Natural killer cell (primary cell): ENCODE measurements at regions not wholly inside any gene's neighbourhood (a gene's known extent, or its start where the extent isn't known, plus 50 kb on each side); places are given as distances from the start of the nearest gene placed in this dataset.

ENCODE experiments used
- ATAC-seq, 3 donors: fragments of 150-1000 bp in 2 of 3; fragments of 200-7000 bp in 1 of 3; cut with Tn5 transposase; 1 replicate in 1 of 3; 2 replicates in 2 of 3; pipeline ENCODE4 v1.10.0; 2021; ENCODE audit warnings: mild to moderate bottlenecking in 2 of 3, moderate library complexity in 2 of 3
- DNase-seq, 2 donors: peaks; one replicate each; pipeline versions ENCODE4 v3.0.0 to v3.0.0-alpha.2; 2013 to 2021; ENCODE audit warnings: mixed read lengths in 1 of 2
- H3K27ac ChIP-seq: one replicate; pipeline ENCODE4 v1.5.1; 2013; ENCODE audit warnings: mild to moderate bottlenecking, low read length
- H3K27me3 ChIP-seq: one replicate; pipeline ENCODE4 v1.6.1; 2013; ENCODE audit warnings: low read length; ENCODE audit not compliant: control insufficient read depth, insufficient read depth
- H3K36me3 ChIP-seq: one replicate; pipeline ENCODE4 v1.6.1; 2013; ENCODE audit warnings: low read length; ENCODE audit not compliant: control insufficient read depth, insufficient read depth
- H3K4me1 ChIP-seq: one replicate; pipeline ENCODE4 v1.6.1; 2013; ENCODE audit warnings: low read length; ENCODE audit not compliant: control insufficient read depth, insufficient read depth
- H3K4me3 ChIP-seq: one replicate; pipeline ENCODE4 v1.5.1; 2013; ENCODE audit warnings: low read length
- H3K9me3 ChIP-seq: one replicate; pipeline ENCODE4 v1.6.1; 2013; ENCODE audit warnings: low read length; ENCODE audit not compliant: control insufficient read depth, insufficient read depth
- H3K27ac Mint-ChIP-seq, 2 donors: one replicate each; pipeline ENCODE4 v1.8.0; 2022; ENCODE audit warnings: mild to moderate bottlenecking in 2 of 2, mixed read lengths in 2 of 2, moderate library complexity in 1 of 2
- H3K27me3 Mint-ChIP-seq, 2 donors: one replicate each; pipeline ENCODE4 v1.8.0; 2022; ENCODE audit warnings: low read depth in 2 of 2, mixed read lengths in 2 of 2
- H3K36me3 Mint-ChIP-seq: one replicate; pipeline ENCODE4 v1.8.0; 2022; ENCODE audit warnings: mixed read lengths
- H3K4me1 Mint-ChIP-seq, 2 donors: one replicate each; pipeline ENCODE4 v1.8.0; 2022; ENCODE audit warnings: mixed read lengths in 2 of 2
- H3K4me3 Mint-ChIP-seq: one replicate; pipeline ENCODE4 v1.8.0; 2022; ENCODE audit warnings: mild to moderate bottlenecking, moderate library complexity, mixed read lengths
- H3K9me3 Mint-ChIP-seq, 2 donors: one replicate each; pipeline ENCODE4 v1.8.0; 2022; ENCODE audit warnings: mixed read lengths in 2 of 2
- CTCF ChIP-seq: fragments of 200-600 bp; IDR thresholded peaks from one replicate; pipeline ENCODE4 v1.8.0; 2022; ENCODE audit warnings: antibody characterized with exemption
- WGBS: methylation state at CpG from one replicate; pipeline ENCODE4 v1.1.7; 2013; ENCODE audit warnings: missing lambda C conversion rate; ENCODE audit not compliant: insufficient coverage; 5-methylcytosine and 5-hydroxymethylcytosine counted together
- intact Hi-C: fragments of 100-400 bp; cut with micrococcal nuclease; formaldehyde crosslinking; loops from one replicate; pipeline ENCODE4 v1.14.2; 2022

- Mint-ChIP-seq H3K4me1 (peaks cover 23 to 38% of the 10 kb centered on the region in 2 donors), H3K36me3 (no peaks in the 10 kb centered on the region), H3K27me3 (peaks cover 8% of the 10 kb centered on the region in 2 donors), H3K4me3 (no peak overlapping the region), H3K27ac (no peak overlapping the region), H3K9me3 (no peaks in the 10 kb centered on the region)
- Histone ChIP-seq H3K27me3 (no peaks in the 10 kb centered on the region), H3K36me3 (no peaks in the 10 kb centered on the region), H3K27ac (no peak overlapping the region), H3K9me3 (no peaks in the 10 kb centered on the region), H3K4me1 (peaks cover 8% of the 10 kb centered on the region), H3K4me3 (no peak overlapping the region)
- WGBS = 50% methylated on average over 2 of the region's 2 CpGs
- intact Hi-C loops = no loop called here
- DNase-seq (no peak), ATAC-seq (no peak)
- TF ChIP-seq CTCF = no peak
Measured at GRCh38 chr1:58931024-58931423, 147.2 kb upstream of the JUN start.

GRCh38 chr1:58931756-58932155, 147.9 kb upstream of the JUN start:
- Histone ChIP-seq H3K27ac (no peak overlapping the region), H3K4me1 (peaks cover 8% of the 10 kb centered on the region), H3K27me3 (no peaks in the 10 kb centered on the region), H3K36me3 (no peaks in the 10 kb centered on the region), H3K4me3 (no peak overlapping the region), H3K9me3 (no peaks in the 10 kb centered on the region)
- Mint-ChIP-seq H3K4me1 (peaks cover 23 to 38% of the 10 kb centered on the region in 2 donors), H3K9me3 (no peaks in the 10 kb centered on the region), H3K36me3 (no peaks in the 10 kb centered on the region), H3K4me3 (no peak overlapping the region), H3K27me3 (peaks cover 8% of the 10 kb centered on the region in 2 donors), H3K27ac (peak overlapping the region in 1 of 2 donors; percentile 13)
- DNase-seq (no peak), ATAC-seq (no peak)
- intact Hi-C loops = no loop called here
- no peak for TF ChIP-seq CTCF
- WGBS = 95% methylated on average over 6 of the region's 6 CpGs

GRCh38 chr1:58932859-58933598, 149.2 kb upstream of the JUN start:
- Mint-ChIP-seq H3K4me3 (no peak overlapping the region), H3K27me3 (peaks cover 8% of the 10 kb centered on the region in 2 donors), H3K4me1 (peaks cover 28 to 44% of the 10 kb centered on the region in 2 donors), H3K9me3 (no peaks in the 10 kb centered on the region), H3K27ac (peak overlapping the region in 1 of 2 donors; percentile 13), H3K36me3 (no peaks in the 10 kb centered on the region)
- no peaks in the 10 kb centered on the region for H3K27me3 ChIP-seq
- peaks cover 8% of the 10 kb centered on the region for H3K4me1 ChIP-seq
- no peaks in the 10 kb centered on the region for H3K9me3 ChIP-seq
- peak; percentile 38 to 52 (median 46) for ATAC-seq
- H3K36me3 ChIP-seq = no peaks in the 10 kb centered on the region
- 29% methylated on average over 3 of the region's 4 CpGs for WGBS
- DNase-seq = peak in 1 of 2 donors; percentile 37
- H3K4me3 ChIP-seq = no peak overlapping the region
- no peak for TF ChIP-seq CTCF
- no peak overlapping the region for H3K27ac ChIP-seq
- intact Hi-C loops = no loop called here

GRCh38 chr1:58933599-58933926, 149.7 kb upstream of the JUN start:
- 100% methylated on average over 2 of the region's 2 CpGs for WGBS
- Mint-ChIP-seq H3K36me3 (no peaks in the 10 kb centered on the region), H3K27me3 (peaks cover 4 to 6% of the 10 kb centered on the region in 2 donors), H3K4me1 (peaks cover 28 to 42% of the 10 kb centered on the region in 2 donors), H3K4me3 (no peak overlapping the region), H3K27ac (no peak overlapping the region), H3K9me3 (no peaks in the 10 kb centered on the region)
- Histone ChIP-seq H3K4me3 (no peak overlapping the region), H3K4me1 (peaks cover 8% of the 10 kb centered on the region), H3K36me3 (no peaks in the 10 kb centered on the region), H3K27ac (no peak overlapping the region), H3K9me3 (no peaks in the 10 kb centered on the region), H3K27me3 (no peaks in the 10 kb centered on the region)
- TF ChIP-seq CTCF = no peak
- intact Hi-C loops = no loop called here
- ATAC-seq (no peak), DNase-seq (no peak)
